GM21825 (cell line): ENCODE measurements at regions not wholly inside any gene's neighbourhood (a gene's known extent, or its start where the extent isn't known, plus 50 kb on each side); places are given as distances from the start of the nearest gene placed in this dataset.

ENCODE experiments used
- ATAC-seq: cut with Tn5 transposase; IDR thresholded peaks from one replicate; pipeline ENCODE4 v1.9.1; 2021; ENCODE audit warnings: mild to moderate bottlenecking, moderate library complexity; ENCODE audit not compliant: unreplicated experiment

- ATAC-seq = no peak
Observed at GRCh38 chr2:18427762-18428161, 132.7 kb downstream of the RDH14 start.

- no peak for ATAC-seq
Observed at GRCh38 chr2:18426174-18426573, 134.3 kb downstream of the RDH14 start.

DNA sequence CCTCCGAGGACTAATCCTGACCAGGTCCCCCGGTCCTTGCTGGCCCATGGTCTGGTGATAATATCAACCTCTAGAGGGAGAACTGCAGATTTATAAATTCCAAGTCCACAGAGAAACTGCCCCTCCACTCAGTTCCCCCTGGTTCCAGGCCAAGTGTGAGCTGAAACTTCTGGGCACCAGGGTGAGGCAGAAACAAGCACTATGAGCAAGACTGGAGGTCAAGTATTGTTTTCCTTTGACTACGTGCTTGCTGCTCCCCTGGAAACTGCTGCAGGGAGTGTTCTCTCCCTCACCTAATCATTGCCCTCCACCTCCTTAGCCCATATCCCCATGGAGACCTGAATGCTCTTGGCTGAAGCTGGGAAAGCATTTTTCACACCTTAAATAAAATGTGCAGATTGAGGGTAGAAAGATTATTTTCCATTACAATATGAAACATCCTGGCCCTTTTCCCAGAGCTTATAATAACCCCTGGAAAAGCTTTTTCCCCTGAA is 135.2 kb downstream of the RDH14 start:
- ATAC-seq = no peak

DNA sequence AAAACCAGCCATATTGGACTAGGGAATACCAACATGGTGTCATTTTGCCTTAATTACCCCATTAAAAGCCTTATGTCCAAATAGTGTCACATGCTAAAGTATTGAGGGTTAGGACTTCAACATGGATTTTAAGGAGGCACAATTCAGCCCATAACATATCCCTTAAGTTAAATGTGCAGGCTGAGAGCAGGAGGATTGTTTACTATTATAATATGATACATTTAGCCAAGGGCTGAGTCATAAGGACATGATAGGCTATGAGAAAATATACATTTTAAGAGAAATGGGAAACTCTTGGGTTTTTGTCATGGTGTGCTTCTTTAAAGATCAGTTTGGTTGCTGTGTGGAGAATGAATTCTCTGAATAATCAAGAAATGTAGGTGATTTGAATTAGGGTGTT is 136.8 kb downstream of the RDH14 start:
- no peak for ATAC-seq

- no peak for ATAC-seq
Observed at GRCh38 chr2:18422432-18423165, 137.9 kb downstream of the RDH14 start.

DNA sequence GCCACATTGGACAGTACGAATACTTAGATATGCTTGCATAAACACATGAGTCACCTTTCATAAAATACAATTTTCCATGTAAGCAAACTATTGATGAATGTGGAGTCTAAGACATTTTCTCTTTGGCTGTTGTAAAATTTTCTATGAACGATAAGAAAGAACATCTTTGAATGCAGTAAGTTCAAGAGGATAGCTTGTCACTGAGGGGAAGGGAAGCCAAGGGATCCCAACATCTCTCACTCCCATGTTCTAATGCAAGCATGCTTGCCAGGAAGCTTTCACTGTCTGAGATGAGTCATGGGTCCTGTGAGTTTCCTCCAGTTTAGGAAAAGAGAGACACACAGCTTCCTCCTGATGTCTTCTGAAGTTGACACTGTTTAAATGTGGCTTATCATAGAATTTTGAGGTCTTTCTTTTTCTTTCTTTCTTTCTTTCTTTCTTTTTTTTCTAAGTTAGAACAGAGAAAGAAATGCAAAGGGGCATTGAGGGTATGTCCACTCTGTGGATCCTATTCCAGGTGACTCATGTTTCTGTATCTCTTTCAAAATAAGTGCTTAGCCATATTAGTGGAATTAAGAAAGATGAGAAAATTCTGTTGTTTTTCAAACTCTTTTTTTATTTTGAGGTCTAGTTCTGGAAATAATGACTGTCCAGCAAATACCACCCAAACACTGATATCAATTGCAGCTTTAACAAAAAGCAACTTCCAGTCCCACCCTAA is 146.6 kb downstream of the RDH14 start:
- ATAC-seq = no peak

GRCh38 chr2:18412980-18413675 is 147.3 kb downstream of the RDH14 start:
- ATAC-seq = no peak

DNA sequence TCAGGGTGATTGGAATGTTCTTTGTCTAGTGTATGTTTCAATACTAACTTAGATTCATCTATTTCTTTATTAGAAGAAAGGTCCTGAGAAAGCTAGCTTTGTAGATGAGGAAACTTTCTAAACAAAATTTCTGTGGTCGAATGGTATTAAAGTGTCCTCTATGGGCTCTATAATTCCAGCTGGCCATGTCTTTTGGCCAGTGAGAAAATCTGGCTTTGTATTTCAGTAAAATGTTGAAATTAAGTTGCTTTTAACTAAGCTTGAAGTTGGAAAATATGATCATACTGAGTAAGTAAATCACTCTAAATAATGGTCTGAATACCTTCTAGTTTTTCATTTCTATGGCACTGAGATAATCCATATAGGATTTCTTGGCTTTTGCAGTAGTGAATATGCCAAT is 148.8 kb downstream of the RDH14 start:
- ATAC-seq = no peak

- no peak for ATAC-seq
Observed at GRCh38 chr2:18410543-18410942, 149.9 kb downstream of the RDH14 start.

DNA sequence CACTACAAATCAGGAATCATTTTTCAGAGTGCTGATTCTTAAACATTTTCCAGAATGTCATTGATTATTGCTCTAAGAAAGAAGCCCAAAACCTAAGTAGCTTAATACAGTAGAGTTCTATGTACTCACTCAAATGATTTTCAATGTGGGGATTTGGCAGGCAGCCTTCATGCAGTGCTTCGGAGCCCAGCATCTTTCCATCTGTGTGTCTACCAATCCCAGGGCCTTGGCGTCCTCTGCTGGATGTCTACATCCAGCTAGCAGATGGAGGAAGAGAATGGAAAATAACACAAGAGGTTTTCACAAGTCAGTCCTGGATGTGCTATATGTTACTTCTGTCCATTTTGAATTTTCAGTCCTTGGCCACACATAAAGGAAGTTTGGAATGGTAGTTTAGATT is 151.8 kb downstream of the RDH14 start:
- ATAC-seq = no peak

DNA sequence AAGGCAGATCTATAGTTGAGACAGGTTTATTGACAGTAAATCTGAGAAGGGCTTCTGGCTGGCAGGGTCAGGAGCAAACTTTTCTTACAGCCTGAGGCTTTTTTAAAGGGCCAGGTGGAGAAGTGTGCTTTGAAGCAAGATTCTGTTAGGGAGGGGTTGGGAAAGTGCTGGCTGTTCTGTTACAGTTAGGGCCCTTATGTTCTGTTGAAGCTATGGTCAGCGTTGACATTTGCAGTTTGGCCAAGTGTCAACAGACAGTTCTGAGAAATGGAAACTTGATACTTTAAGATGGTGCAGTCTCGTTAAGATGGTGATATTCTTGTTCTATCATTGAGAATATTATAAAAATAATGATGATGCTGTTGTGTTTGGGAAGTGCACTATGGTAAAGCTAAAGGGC is 154.2 kb downstream of the RDH14 start:
- no peak for ATAC-seq

- ATAC-seq = no peak
Observed at GRCh38 chr2:18404708-18405107, 155.7 kb downstream of the RDH14 start.

GRCh38 chr2:18403921-18404522 is 156.4 kb downstream of the RDH14 start:
- ATAC-seq = no peak

DNA sequence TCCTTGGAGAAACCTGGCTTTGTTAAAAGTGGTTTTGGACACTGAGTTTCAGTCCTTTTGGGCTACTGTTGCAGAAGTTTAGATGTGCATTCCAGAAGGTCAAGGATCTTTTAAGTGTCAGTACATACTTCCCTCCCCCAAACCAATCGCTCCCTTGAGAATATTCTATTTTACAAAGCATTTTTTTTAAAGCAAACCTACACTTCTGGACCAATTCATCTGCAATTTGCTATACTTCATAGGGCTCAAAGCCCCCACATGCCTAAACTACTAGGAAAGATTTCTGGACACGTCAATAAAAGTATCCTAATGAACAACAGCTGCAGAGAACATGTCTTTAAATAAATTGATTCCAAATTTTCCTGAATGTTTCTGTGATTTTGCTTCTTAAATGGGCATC is 157.6 kb downstream of the RDH14 start:
- ATAC-seq = no peak

DNA sequence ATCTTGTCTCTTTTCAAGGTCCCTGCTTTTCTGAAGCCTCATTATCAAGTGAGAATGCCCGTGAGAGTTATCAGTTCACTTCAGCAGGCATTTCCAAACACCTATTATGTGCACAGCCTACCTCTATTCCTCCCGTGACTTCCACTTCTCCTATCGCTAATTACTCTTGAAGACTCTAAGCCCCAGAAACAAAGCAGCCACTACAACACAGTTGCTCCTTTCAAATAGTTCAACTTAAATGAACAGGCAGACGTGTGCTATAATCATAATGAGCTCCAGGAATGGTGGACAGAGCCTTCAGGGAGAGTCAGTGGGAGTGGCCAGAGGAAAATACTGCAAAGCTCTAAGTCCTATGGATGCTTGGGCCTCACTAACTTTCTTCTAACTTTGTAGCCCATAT is 159.0 kb downstream of the RDH14 start:
- ATAC-seq = no peak

DNA sequence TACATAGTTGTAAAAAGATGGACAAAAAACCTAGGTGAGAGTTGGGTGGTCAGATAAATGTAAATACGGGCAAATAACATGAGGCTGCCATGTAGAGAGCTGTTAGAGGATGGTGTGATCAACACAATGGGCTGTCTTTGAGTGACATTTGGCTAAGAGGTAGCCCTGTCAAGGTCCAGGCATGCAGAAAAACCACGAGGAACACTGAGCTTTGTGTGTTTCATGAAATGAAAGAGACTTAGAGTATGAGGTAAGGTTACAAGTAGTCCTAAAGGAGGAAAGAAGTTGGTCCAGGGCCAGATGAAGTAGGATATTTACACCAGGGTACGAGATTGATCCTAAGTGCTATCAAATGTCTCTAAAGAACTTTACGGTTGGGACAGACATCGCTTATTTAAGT is 160.9 kb downstream of the RDH14 start:
- no peak for ATAC-seq

DNA sequence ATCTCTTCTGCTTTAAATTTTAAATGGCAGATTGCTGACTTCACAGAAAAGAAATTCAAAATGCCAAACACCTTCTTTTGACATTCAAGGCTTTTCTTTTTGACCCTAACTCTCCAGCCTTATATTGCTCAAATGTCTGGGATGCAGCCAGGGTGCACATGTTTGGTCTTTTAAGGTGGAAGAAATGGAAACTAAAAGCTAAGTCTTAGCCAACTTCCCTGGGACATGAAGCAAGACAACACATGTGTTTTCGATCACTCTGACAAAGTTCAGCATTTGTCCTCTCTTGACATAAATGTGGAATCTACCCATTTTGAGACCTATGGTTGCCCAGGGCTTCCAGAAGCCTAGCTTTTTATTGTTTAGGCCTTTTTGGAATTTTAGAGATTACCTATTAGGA is 161.6 kb downstream of the RDH14 start:
- ATAC-seq = no peak

- no peak for ATAC-seq
Observed at GRCh38 chr2:18396329-18397010, 164.0 kb downstream of the RDH14 start.

DNA sequence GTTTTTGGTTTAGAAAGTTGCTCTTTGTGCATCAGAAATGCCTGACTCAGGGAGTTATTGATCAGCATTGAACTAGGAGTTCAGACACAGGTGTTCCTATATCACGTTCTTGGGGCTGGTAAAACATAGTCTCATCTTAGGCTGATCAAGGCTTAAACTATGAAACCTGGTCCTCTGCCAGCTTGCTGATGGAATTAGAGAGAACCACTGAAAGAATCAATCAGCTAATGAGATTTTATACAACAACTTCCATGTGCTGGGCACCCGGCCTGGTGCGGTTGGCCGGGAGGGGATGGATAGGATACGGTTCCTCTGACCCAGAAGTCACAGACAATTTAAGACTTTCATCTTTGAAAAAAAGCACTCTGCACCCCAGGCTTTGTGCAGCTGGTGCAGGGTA is 164.9 kb downstream of the RDH14 start:
- ATAC-seq = no peak

DNA sequence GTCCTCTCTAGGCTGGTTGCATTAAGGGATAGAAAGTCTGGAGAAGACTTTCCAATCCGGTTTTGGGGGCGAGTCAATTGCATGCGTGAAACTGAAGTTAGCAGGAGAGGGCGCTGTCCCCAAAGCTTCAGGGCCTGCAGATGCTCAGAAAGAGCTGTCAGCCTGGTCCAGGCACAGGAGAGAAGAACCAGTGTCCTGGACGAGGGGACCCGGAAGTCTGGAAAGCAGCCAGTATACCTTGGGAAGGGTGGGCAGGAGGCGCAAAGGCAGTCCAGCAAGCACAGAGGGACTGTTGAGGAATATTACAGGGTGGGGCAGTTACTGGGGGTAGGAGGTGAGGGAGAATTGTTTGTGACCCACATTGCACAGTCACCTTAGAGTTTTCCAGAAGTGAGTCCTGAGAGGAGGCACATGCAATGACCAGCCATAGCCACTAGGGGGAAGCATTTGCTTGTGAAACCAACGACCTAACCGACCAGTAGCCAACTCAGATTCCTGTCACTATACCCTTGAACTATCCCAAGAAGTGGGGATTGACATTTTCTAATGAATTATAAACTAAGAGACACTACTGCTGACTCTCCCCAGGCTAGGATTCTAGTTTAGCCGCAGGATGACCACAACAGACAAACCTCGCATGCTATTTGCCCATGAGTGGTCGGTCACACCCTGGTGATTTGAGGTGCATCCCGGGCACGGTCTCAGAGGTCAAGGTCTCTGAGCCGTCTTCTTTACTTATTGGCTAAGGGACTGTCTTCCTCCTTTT is 172.8 kb downstream of the RDH14 start:
- peak; percentile 93 for ATAC-seq
